ENCODE measurements at regions not wholly inside any gene's neighbourhood (a gene's known extent, or its start where the extent isn't known, plus 50 kb on each side); places are given as distances from the start of the nearest gene placed in this dataset.

DNA sequence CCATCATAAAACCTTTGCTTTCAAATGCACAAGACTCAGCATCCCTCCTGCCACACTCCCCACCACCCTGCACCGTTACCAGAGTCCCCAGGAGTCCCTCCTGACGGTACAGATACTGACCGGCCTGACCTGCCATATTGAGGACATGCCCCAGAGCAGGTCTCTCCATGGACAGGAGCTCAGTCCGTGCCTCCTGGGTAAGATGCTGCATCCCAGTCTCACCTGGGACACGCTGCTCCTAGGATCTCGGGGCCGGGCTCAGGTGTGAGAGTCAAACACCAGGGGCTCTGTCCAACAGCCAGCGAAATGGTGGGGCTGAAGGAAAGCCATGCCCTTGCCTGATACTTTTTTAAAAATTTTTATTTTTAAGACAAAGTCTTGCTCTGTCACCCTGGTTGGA, 328.3 kb downstream of the SHANK2 start:
- H3K9me3 ChIP-seq (ENCODE audit: control insufficient read depth, insufficient read depth, low read length) = peaks cover 15% of the 10 kb centered on the region
- H3K27ac ChIP-seq (ENCODE audit: low read depth, low read length) = no peak overlapping the region
- H3K4me3 ChIP-seq (ENCODE audit: low read depth, low read length) = no peak overlapping the region
- H3K9ac ChIP-seq (ENCODE audit: low read depth, low read length) = no peak overlapping the region
- no peaks in the 10 kb centered on the region for H3K36me3 ChIP-seq (ENCODE audit: control insufficient read depth, insufficient read depth, low read length)
- no peaks in the 10 kb centered on the region for H3K27me3 ChIP-seq (ENCODE audit: control insufficient read depth, insufficient read depth, low read length)
- H3K4me1 ChIP-seq (ENCODE audit: control insufficient read depth, insufficient read depth, low read length) = 0 out of 2 replicates have a peak, but pooled peaks cover 4% of the 10 kb centered on the region

DNA sequence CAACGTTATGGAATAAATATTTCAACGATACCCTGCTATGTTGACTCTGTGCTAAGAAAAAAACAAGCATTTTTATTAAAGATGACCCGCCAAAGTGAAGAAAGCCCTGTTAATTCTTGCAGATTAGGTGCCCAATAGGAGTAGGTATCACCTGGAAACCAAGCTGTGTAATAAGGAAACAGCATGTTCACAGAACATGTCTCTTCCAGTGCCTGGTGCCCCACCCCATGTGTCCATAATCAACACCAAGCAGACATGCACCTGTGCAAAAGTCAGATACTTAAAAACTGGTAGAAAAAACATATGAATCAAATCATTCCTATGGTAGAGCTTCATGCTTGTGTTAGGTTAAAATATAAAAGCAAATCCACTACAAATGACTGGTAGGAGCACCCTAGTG, 327.1 kb downstream of the SHANK2 start:
- Histone ChIP-seq H3K9ac (ENCODE audit: low read depth, low read length) (no peak overlapping the region), H3K27ac (ENCODE audit: low read depth, low read length) (no peak overlapping the region), H3K4me1 (ENCODE audit: control insufficient read depth, insufficient read depth, low read length) (0 out of 2 replicates have a peak, but pooled peaks cover 4% of the 10 kb centered on the region), H3K9me3 (ENCODE audit: control insufficient read depth, insufficient read depth, low read length) (peaks cover 15% of the 10 kb centered on the region), H3K36me3 (ENCODE audit: control insufficient read depth, insufficient read depth, low read length) (no peaks in the 10 kb centered on the region), H3K4me3 (ENCODE audit: low read depth, low read length) (no peak overlapping the region), H3K27me3 (ENCODE audit: control insufficient read depth, insufficient read depth, low read length) (no peaks in the 10 kb centered on the region)

DNA sequence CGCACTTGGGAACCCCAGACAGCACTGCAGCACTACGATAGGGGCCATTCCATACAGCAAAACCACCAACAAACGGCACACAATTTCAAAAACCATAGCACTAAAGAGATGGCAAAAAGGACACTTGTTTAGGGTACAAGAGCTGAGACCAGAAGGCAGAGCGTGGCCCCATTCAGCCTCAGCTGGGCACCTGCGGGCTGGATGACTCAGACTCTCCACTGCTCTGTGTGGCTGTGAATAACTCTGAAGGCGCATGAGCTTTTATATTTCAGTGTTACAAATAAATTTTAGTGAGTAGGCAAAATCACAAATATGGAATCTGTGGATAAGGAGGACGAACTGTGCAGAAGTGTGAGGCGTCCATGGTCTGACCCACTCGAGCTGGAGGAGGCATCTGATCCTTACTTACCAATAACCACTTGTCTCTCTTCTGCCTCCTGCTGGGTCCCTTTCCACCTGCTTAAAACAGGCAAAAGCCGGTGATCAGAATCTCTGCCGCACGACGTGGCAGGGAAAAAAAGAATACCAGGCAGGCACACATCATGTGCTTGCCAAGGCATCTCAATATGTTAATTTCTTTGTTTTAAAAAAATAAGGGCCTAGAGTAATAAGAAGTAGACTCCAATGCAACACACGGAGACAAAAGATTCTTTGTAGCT, 325.7 kb downstream of the SHANK2 start:
- no peak overlapping the region for H3K27ac ChIP-seq (ENCODE audit: low read depth, low read length)
- 0 out of 2 replicates have a peak, but pooled peaks cover 4% of the 10 kb centered on the region for H3K4me1 ChIP-seq (ENCODE audit: control insufficient read depth, insufficient read depth, low read length)
- H3K36me3 ChIP-seq (ENCODE audit: control insufficient read depth, insufficient read depth, low read length) = no peaks in the 10 kb centered on the region
- no peaks in the 10 kb centered on the region for H3K27me3 ChIP-seq (ENCODE audit: control insufficient read depth, insufficient read depth, low read length)
- no peak overlapping the region for H3K9ac ChIP-seq (ENCODE audit: low read depth, low read length)
- peaks cover 11% of the 10 kb centered on the region for H3K9me3 ChIP-seq (ENCODE audit: control insufficient read depth, insufficient read depth, low read length)
- no peak overlapping the region for H3K4me3 ChIP-seq (ENCODE audit: low read depth, low read length)

DNA sequence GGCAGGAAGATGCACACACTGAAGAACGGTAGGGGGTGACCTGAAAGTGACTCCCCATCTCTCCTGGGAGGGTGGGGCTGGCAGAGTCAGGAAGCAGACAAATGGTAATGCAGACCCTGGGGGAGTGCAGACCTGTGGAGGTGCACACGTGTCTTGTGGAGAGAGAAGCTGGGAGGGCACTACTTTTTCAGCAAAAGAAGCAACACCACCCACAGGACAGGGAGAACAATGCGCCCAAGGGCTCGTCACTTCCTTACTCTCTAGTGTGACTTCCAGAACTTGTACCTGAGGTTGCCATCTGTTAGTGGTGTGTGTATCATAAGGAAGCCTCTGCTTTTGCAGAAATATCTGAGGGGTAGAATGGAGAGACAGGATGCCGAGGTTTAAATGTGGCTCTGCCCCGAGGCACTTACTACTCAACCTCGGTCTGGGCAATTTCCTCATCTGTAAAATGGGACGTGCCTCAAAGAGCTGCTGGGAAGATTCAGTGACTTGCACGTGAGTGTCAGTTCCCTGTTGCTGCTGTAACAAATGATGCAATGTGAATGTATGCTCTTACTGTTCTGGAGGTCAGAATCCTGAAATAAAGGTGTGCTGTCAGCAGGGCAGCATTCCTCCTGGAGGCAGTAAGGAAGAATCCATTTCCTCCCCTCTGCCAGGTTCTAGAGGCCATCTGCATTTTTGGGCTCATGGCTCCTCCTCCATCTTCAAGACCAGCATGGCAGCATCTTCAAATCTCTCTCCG, 323.4 kb downstream of the SHANK2 start:
- no peaks in the 10 kb centered on the region for H3K27me3 ChIP-seq (ENCODE audit: control insufficient read depth, insufficient read depth, low read length)
- no peak overlapping the region for H3K9ac ChIP-seq (ENCODE audit: low read depth, low read length)
- no peak overlapping the region for H3K4me3 ChIP-seq (ENCODE audit: low read depth, low read length)
- H3K4me1 ChIP-seq (ENCODE audit: control insufficient read depth, insufficient read depth, low read length) = 0 out of 2 replicates have a peak, but pooled peaks cover 4% of the 10 kb centered on the region
- H3K36me3 ChIP-seq (ENCODE audit: control insufficient read depth, insufficient read depth, low read length) = no peaks in the 10 kb centered on the region
- no peaks in the 10 kb centered on the region; the same call in 1 of the 2 replicates for H3K9me3 ChIP-seq (ENCODE audit: control insufficient read depth, insufficient read depth, low read length)
- no peak overlapping the region for H3K27ac ChIP-seq (ENCODE audit: low read depth, low read length)

DNA sequence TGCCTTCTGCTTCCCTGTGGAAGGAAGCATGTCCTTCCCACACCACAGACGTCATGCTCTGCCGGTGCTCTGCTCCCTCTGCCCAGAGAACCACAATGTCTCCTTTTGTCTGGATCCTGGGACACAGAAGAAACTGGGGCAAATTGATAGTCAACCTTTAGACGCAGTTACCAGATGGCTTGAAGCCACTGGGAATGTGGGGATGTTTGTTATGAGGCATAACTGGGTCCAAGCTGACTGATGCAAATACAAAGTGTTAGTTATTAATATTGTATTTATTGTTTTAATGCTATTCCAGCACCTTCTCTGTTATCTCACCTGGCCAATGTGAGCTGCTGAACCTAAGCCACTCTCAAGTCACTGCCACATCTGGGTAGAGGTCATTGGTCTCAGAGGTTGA, 322.2 kb downstream of the SHANK2 start:
- Histone ChIP-seq H3K4me3 (ENCODE audit: low read depth, low read length) (no peak overlapping the region), H3K27me3 (ENCODE audit: control insufficient read depth, insufficient read depth, low read length) (no peaks in the 10 kb centered on the region), H3K9me3 (ENCODE audit: control insufficient read depth, insufficient read depth, low read length) (no peaks in the 10 kb centered on the region; the same call in 1 of the 2 replicates), H3K9ac (ENCODE audit: low read depth, low read length) (no peak overlapping the region), H3K27ac (ENCODE audit: low read depth, low read length) (no peak overlapping the region), H3K4me1 (ENCODE audit: control insufficient read depth, insufficient read depth, low read length) (0 out of 2 replicates have a peak, but pooled peaks cover 4% of the 10 kb centered on the region), H3K36me3 (ENCODE audit: control insufficient read depth, insufficient read depth, low read length) (no peaks in the 10 kb centered on the region)

DNA sequence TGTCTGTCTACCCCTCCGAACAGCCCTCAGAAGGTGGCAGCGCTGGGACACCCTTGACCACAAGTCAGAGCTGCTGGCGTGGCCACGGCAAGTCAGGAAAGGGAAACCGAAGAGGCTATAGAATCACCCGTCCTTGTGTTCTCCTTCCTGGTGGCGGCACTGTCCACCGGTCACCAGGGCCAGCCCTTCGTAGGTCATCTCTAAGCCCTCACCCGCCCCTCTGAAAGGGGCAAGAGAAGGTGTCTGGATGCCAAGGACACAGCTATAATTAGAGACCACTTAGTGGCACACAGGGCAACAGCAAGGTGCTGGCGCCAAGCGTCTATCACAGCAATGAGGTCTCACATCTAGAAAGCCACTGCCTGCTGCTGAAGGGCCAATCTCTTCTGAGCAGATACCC, 320.9 kb downstream of the SHANK2 start:
- 0 out of 2 replicates have a peak, but pooled peaks cover 4% of the 10 kb centered on the region for H3K4me1 ChIP-seq (ENCODE audit: control insufficient read depth, insufficient read depth, low read length)

DNA sequence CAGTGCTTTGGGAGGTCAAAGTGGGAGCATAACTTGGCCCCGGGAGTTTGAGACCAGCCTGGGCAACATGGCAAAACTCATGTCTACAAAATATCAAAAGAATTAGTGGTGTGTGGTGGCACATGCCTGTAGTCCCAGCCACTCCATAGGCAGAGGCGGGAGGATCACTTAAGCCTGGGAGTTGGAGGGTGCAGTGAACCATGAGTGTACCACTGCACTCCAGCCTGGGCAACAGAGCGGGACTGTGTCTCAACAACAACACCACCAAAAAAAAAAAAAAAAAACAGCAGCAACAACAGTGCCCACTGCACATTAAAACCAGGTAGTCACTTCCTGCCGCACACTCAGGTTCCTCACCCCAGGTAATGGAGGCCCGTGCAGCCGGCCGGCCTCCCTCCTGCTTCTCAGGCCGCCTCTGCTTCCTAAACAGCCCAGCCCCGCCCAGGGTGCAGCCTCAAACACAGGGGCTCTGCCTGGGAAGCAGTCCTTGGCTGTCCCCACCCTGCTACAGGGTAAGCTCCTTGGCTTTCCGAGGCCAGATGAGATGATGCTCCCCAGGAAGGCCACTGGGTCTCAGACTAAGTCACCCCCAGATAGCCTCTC, 318.3 kb downstream of the SHANK2 start:
- Histone ChIP-seq H3K9me3 (ENCODE audit: control insufficient read depth, insufficient read depth, low read length) (no peaks in the 10 kb centered on the region; the same call in 1 of the 2 replicates), H3K4me3 (ENCODE audit: low read depth, low read length) (no peak overlapping the region), H3K36me3 (ENCODE audit: control insufficient read depth, insufficient read depth, low read length) (no peaks in the 10 kb centered on the region), H3K27me3 (ENCODE audit: control insufficient read depth, insufficient read depth, low read length) (no peaks in the 10 kb centered on the region), H3K4me1 (ENCODE audit: control insufficient read depth, insufficient read depth, low read length) (no peaks in the 10 kb centered on the region), H3K9ac (ENCODE audit: low read depth, low read length) (no peak overlapping the region), H3K27ac (ENCODE audit: low read depth, low read length) (no peak overlapping the region)

More for the DNA sequence above, 320.9 kb downstream of the SHANK2 start:
- no peaks in the 10 kb centered on the region for H3K36me3 ChIP-seq (ENCODE audit: control insufficient read depth, insufficient read depth, low read length)
- H3K27ac ChIP-seq (ENCODE audit: low read depth, low read length) = no peak overlapping the region
- no peaks in the 10 kb centered on the region; the same call in 1 of the 2 replicates for H3K9me3 ChIP-seq (ENCODE audit: control insufficient read depth, insufficient read depth, low read length)
- H3K9ac ChIP-seq (ENCODE audit: low read depth, low read length) = no peak overlapping the region
- H3K27me3 ChIP-seq (ENCODE audit: control insufficient read depth, insufficient read depth, low read length) = no peaks in the 10 kb centered on the region
- H3K4me3 ChIP-seq (ENCODE audit: low read depth, low read length) = no peak overlapping the region

DNA sequence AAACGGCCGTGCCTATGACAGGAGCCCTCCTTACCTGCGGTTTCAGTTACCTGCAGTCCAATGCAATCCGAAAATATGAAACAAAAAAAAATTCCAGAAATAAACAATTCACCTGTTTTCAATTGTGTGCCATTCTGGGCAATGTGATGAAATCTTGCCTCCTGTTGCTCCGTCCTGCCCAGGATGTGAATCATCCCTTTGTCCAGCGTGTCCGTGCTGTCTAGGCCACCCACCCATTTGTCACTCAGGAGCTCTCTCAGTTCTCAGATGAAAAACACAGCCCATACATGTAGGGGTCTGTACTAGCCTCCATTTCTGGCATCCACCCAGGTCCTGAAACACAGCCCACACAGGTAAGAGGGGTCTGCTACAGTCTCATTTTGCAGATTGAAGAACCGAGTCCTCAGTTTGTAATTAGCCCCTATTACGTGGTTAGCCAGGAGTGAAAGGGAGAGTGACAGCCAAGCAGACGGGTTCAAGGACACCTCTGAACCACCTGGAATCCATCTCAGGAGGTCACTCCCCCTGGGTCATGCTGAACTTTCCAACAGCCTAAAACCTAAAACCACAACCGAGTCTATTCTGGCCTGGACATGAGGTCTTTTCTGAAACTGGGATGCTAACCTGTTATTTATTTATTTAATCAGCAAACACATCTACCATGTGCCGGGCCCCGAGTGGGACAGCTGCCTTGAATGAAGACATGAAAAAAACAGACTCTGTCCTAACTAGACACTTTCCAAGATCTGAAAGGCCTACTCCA, 317.2 kb downstream of the SHANK2 start:
- H3K27me3 ChIP-seq (ENCODE audit: control insufficient read depth, insufficient read depth, low read length) = no peaks in the 10 kb centered on the region
- no peaks in the 10 kb centered on the region for H3K4me1 ChIP-seq (ENCODE audit: control insufficient read depth, insufficient read depth, low read length)
- no peak overlapping the region for H3K9ac ChIP-seq (ENCODE audit: low read depth, low read length)
- no peak overlapping the region for H3K27ac ChIP-seq (ENCODE audit: low read depth, low read length)
- H3K36me3 ChIP-seq (ENCODE audit: control insufficient read depth, insufficient read depth, low read length) = no peaks in the 10 kb centered on the region
- H3K9me3 ChIP-seq (ENCODE audit: control insufficient read depth, insufficient read depth, low read length) = no peaks in the 10 kb centered on the region; the same call in 1 of the 2 replicates
- H3K4me3 ChIP-seq (ENCODE audit: low read depth, low read length) = no peak overlapping the region

DNA sequence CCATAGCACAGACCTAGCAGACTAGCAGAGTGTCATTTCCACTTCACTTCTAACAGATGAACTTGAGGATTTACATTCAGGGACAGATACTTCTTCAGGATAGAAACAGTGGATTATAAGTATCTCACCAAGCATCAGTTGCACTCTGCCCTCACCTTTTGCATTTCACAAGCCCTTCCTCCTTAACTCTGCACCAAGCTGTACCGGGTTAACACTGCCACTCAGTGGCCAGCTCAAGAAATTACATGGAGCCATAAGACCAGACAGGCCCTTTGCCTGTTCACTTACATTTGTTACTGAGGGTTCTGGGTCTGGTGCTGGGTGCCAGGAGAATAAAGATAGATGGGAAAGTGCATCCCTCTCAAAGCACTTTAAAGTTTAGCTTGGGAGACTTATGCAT, 309.8 kb downstream of the SHANK2 start:
- Histone ChIP-seq H3K9ac (ENCODE audit: low read depth, low read length) (no peak overlapping the region), H3K27ac (ENCODE audit: low read depth, low read length) (no peak overlapping the region), H3K4me3 (ENCODE audit: low read depth, low read length) (no peak overlapping the region), H3K27me3 (ENCODE audit: control insufficient read depth, insufficient read depth, low read length) (no peaks in the 10 kb centered on the region), H3K36me3 (ENCODE audit: control insufficient read depth, insufficient read depth, low read length) (no peaks in the 10 kb centered on the region), H3K9me3 (ENCODE audit: control insufficient read depth, insufficient read depth, low read length) (peaks cover 16% of the 10 kb centered on the region), H3K4me1 (ENCODE audit: control insufficient read depth, insufficient read depth, low read length) (no peaks in the 10 kb centered on the region)

DNA sequence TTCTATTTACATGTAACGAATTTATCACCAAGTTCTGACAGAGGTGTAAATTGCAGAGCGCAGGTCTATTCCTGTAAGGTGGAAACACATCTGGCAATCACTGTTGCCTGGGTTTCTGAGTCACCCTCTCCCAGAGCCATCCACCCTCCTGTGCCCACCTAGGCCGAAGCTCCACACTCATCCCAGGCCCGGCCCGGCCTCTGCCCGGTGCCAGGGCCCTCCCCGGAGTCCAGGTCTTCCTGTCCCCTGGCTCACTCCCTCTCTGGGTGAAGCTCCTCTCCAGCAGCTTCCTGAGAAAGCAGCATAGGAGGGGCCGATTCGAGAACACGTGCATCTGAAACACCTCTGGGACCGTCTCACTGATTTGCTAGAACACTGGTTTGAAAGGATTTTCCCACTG, 308.2 kb downstream of the SHANK2 start:
- no peaks in the 10 kb centered on the region for H3K36me3 ChIP-seq (ENCODE audit: control insufficient read depth, insufficient read depth, low read length)
- H3K4me3 ChIP-seq (ENCODE audit: low read depth, low read length) = no peak overlapping the region
- no peak overlapping the region for H3K9ac ChIP-seq (ENCODE audit: low read depth, low read length)
- H3K27ac ChIP-seq (ENCODE audit: low read depth, low read length) = no peak overlapping the region
- H3K4me1 ChIP-seq (ENCODE audit: control insufficient read depth, insufficient read depth, low read length) = no peaks in the 10 kb centered on the region
- peaks cover 16% of the 10 kb centered on the region for H3K9me3 ChIP-seq (ENCODE audit: control insufficient read depth, insufficient read depth, low read length)
- no peaks in the 10 kb centered on the region for H3K27me3 ChIP-seq (ENCODE audit: control insufficient read depth, insufficient read depth, low read length)
